AG10803 (cell line): ENCODE measurements at regions not wholly inside any gene's neighbourhood (a gene's known extent, or its start where the extent isn't known, plus 50 kb on each side); places are given as distances from the start of the nearest gene placed in this dataset.

ENCODE experiments used
- DNase-seq: peaks from one replicate; pipeline ENCODE4 v3.0.0; 2010; ENCODE audit warnings: low read depth
- H3K4me3 ChIP-seq: 2 replicates; pipeline ENCODE4 v1.5.1; 2011; ENCODE audit warnings: mild to moderate bottlenecking, low read length, control low read depth
- CTCF ChIP-seq: conservative IDR thresholded peaks from 2 replicates; pipeline ENCODE4 v1.5.1; 2011; ENCODE audit warnings: mild to moderate bottlenecking, low read length, control low read depth, inconsistent platforms

GRCh38 chr7:42790196-42790595 is 121.7 kb downstream of the C7orf25 start:
- TF ChIP-seq CTCF = no peak
- DNase-seq = peak; percentile 20
- no peak overlapping the region for H3K4me3 ChIP-seq

- no peak for TF ChIP-seq CTCF
- DNase-seq = no peak
- H3K4me3 ChIP-seq = no peak overlapping the region
Observed at GRCh38 chr7:42774436-42774835, 137.4 kb downstream of the C7orf25 start.

- DNase-seq = peak; percentile 37
- H3K4me3 ChIP-seq = no peak overlapping the region
- TF ChIP-seq CTCF = no peak
Observed at GRCh38 chr7:42770114-42770513, 141.8 kb downstream of the C7orf25 start.

GRCh38 chr7:42768045-42768444 is 143.8 kb downstream of the C7orf25 start:
- no peak for TF ChIP-seq CTCF
- no peak overlapping the region for H3K4me3 ChIP-seq
- DNase-seq = no peak

GRCh38 chr7:42766782-42767423 is 145.0 kb downstream of the C7orf25 start:
- no peak for DNase-seq
- no peak overlapping the region for H3K4me3 ChIP-seq
- TF ChIP-seq CTCF = no peak

GRCh38 chr7:42765931-42766330 is 145.9 kb downstream of the C7orf25 start:
- TF ChIP-seq CTCF = no peak
- DNase-seq = no peak
- H3K4me3 ChIP-seq = no peak overlapping the region

GRCh38 chr7:42763137-42763551 is 148.7 kb downstream of the C7orf25 start:
- DNase-seq = no peak
- TF ChIP-seq CTCF = no peak
- H3K4me3 ChIP-seq = no peak overlapping the region
